H1 (cell line): ENCODE measurements at regions not wholly inside any gene's neighbourhood (a gene's known extent, or its start where the extent isn't known, plus 50 kb on each side); places are given as distances from the start of the nearest gene placed in this dataset.

Source experiments
- CTCF ChIA-PET: fragments of 300-600 bp; sonication (Branson Sonifier 250); formaldehyde crosslinking; loops from one replicate; lab custom pipeline; 2021; ENCODE audit not compliant: partially characterized antibody; lab: Charles Lee
- POLR2A ChIA-PET: fragments of 300-600 bp; sonication (Branson Sonifier 250); formaldehyde crosslinking; loops from one replicate; lab custom pipeline; 2021; ENCODE audit warnings: inconsistent platforms; ENCODE audit not compliant: partially characterized antibody; lab: Charles Lee
- DNase-seq, 2 experiments: peaks; one replicate each; pipeline versions ENCODE4 v3.0.0 to v3.0.0-alpha.2; 2010 to 2022; ENCODE audit warnings: low spot score in 2 of 2, low read depth in 1 of 2, mixed read lengths in 1 of 2
- FAIRE-seq: peaks from 2 replicates; lab custom pipeline; 2011; peaks lifted over from hg19 to GRCh38; lab: Jason Lieb, UNC
- H2AFZ ChIP-seq: 2 replicates; pipeline ENCODE4 v1.8.1; 2012; ENCODE audit warnings: low read length, inconsistent platforms
- H2AK5ac ChIP-seq: 2 replicates; pipeline ENCODE4 v1.6.1; 2013; ENCODE audit warnings: low read depth, low read length
- H2BK120ac ChIP-seq: replicated peaks from 2 replicates; pipeline ENCODE3; 2013; ENCODE audit warnings: low read depth, low read length, inconsistent platforms
- H2BK12ac ChIP-seq: 2 replicates; pipeline ENCODE4 v1.6.1; 2013; ENCODE audit warnings: low read depth, low read length
- H2BK15ac ChIP-seq: 2 replicates; pipeline ENCODE4 v1.6.1; 2013; ENCODE audit warnings: low read length
- H2BK20ac ChIP-seq: 2 replicates; pipeline ENCODE4 v1.6.1; 2013; ENCODE audit warnings: low read length
- H2BK5ac ChIP-seq: 2 replicates; pipeline ENCODE4 v1.6.1; 2013; ENCODE audit warnings: low read depth, low read length
- H3K14ac ChIP-seq: 2 replicates; pipeline ENCODE4 v1.6.1; 2013; ENCODE audit warnings: inconsistent platforms; ENCODE audit not compliant: insufficient read length
- H3K18ac ChIP-seq: 2 replicates; pipeline ENCODE4 v1.6.1; 2013; ENCODE audit warnings: low read length; ENCODE audit errors: extremely low read depth
- H3K23ac ChIP-seq: 2 replicates; pipeline ENCODE4 v1.6.1; 2013; ENCODE audit warnings: inconsistent platforms; ENCODE audit not compliant: insufficient read length
- H3K23me2 ChIP-seq: 2 replicates; pipeline ENCODE4 v1.6.1; 2013; ENCODE audit warnings: low read depth, low read length
- H3K27ac ChIP-seq: 2 replicates; pipeline ENCODE4 v1.6.1; 2011; ENCODE audit warnings: low read depth, low read length, inconsistent platforms
- H3K27me3 ChIP-seq, 4 experiments: replicated peaks in 1 of 4; 1 replicate in 1 of 4; 2 replicates in 3 of 4; pipeline versions ENCODE4 v1.6.1 to v1.8.1; 2011 to 2013; ENCODE audit warnings: low read length in 3 of 4, mild to moderate bottlenecking in 3 of 4, inconsistent platforms in 2 of 4, mixed read lengths in 2 of 4, moderate library complexity in 1 of 4; ENCODE audit not compliant: control insufficient read depth in 3 of 4, insufficient read depth in 3 of 4; ENCODE audit errors: extremely low read depth in 1 of 4
- H3K36me3 ChIP-seq, 4 experiments: 2 replicates each; pipeline versions ENCODE4 v1.6.1 to v1.8.1; 2011 to 2013; ENCODE audit warnings: mild to moderate bottlenecking in 4 of 4, low read length in 3 of 4, moderate library complexity in 2 of 4, control low read depth in 1 of 4, inconsistent platforms in 1 of 4; ENCODE audit not compliant: insufficient read depth in 4 of 4, control insufficient read depth in 2 of 4
- H3K4ac ChIP-seq: replicated peaks from 2 replicates; pipeline ENCODE3; 2013; ENCODE audit warnings: low read length, low read depth, mixed read lengths, inconsistent platforms; ENCODE audit not compliant: insufficient read length
- H3K4me1 ChIP-seq, 4 experiments: replicated peaks in 1 of 4; 1 replicate in 1 of 4; 2 replicates in 3 of 4; pipeline versions ENCODE4 v1.6.1 to v1.8.1; 2011 to 2013; ENCODE audit warnings: low read length in 3 of 4, inconsistent platforms in 2 of 4, mixed read lengths in 1 of 4; ENCODE audit not compliant: insufficient read depth in 4 of 4, control insufficient read depth in 3 of 4
- H3K4me2 ChIP-seq, 2 experiments: 2 replicates each; pipeline versions ENCODE4 v1.6.1 to v1.8.1; 2011 to 2013; ENCODE audit warnings: low read depth in 2 of 2, low read length in 2 of 2, control low read depth in 1 of 2, inconsistent platforms in 1 of 2, mild to moderate bottlenecking in 1 of 2; ENCODE audit not compliant: insufficient read depth in 1 of 2
- H3K4me3 ChIP-seq, 4 experiments: fragments of 200-600, 300-600 bp in 1 of 4; sonication (generic), shearing (Covaris generic), sonication (Bioruptor Twin) in 1 of 4; 2 replicates each; pipeline versions ENCODE4 v1.5.1 to v1.8.1; 2011 to 2016; ENCODE audit warnings: low read length in 4 of 4, low read depth in 3 of 4, control low read depth in 2 of 4, inconsistent platforms in 2 of 4, mild to moderate bottlenecking in 2 of 4, mixed read lengths in 1 of 4, moderate library complexity in 1 of 4; ENCODE audit not compliant: insufficient read depth in 2 of 4; ENCODE audit errors: extremely low read depth in 1 of 4
- H3K56ac ChIP-seq: replicated peaks from 2 replicates; pipeline ENCODE3; 2013; ENCODE audit warnings: low read depth, mild to moderate bottlenecking, mixed read lengths, low read length, inconsistent platforms; ENCODE audit not compliant: insufficient read length
- H3K79me1 ChIP-seq: 2 replicates; pipeline ENCODE4 v1.6.1; 2013; ENCODE audit warnings: low read depth, low read length, control low read depth
- H3K79me2 ChIP-seq, 2 experiments: 2 replicates each; pipeline versions ENCODE4 v1.6.1 to v1.8.1; 2012 to 2013; ENCODE audit warnings: low read length in 2 of 2, mild to moderate bottlenecking in 2 of 2, inconsistent platforms in 1 of 2; ENCODE audit not compliant: insufficient read depth in 2 of 2, control insufficient read depth in 1 of 2
- H3K9ac ChIP-seq, 4 experiments: replicated peaks in 1 of 4; 1 replicate in 1 of 4; 2 replicates in 3 of 4; pipeline versions ENCODE4 v1.6.1 to v1.8.1; 2011 to 2013; ENCODE audit warnings: low read depth in 3 of 4, low read length in 3 of 4, control low read depth in 2 of 4, mild to moderate bottlenecking in 2 of 4, moderate library complexity in 2 of 4, inconsistent platforms in 1 of 4; ENCODE audit errors: extremely low read depth in 1 of 4
- H3K9me3 ChIP-seq, 2 experiments: 2 replicates each; pipeline versions ENCODE4 v1.6.1 to v1.8.1; 2012 to 2013; ENCODE audit warnings: mild to moderate bottlenecking in 2 of 2, moderate library complexity in 2 of 2, control low read depth in 1 of 2, inconsistent platforms in 1 of 2, low read depth in 1 of 2, low read length in 1 of 2, mixed read lengths in 1 of 2; ENCODE audit not compliant: insufficient read depth in 2 of 2
- H4K20me1 ChIP-seq, 2 experiments: replicated peaks in 1 of 2; 2 replicates each; pipeline versions ENCODE3 to v1.8.1; 2011 to 2013; ENCODE audit warnings: inconsistent platforms in 2 of 2, low read length in 2 of 2, mild to moderate bottlenecking in 1 of 2; ENCODE audit not compliant: insufficient read depth in 2 of 2, control insufficient read depth in 1 of 2
- H4K5ac ChIP-seq: 2 replicates; pipeline ENCODE4 v1.6.1; 2013; ENCODE audit warnings: low read length, low read depth, mixed read lengths, inconsistent platforms; ENCODE audit not compliant: insufficient read length
- H4K8ac ChIP-seq: 2 replicates; pipeline ENCODE4 v1.8.0; 2013; ENCODE audit warnings: mild to moderate bottlenecking, moderate library complexity, low read length, inconsistent platforms; ENCODE audit not compliant: insufficient read depth; ENCODE audit errors: extremely low read depth
- H4K91ac ChIP-seq: replicated peaks from 2 replicates; pipeline ENCODE3; 2013; ENCODE audit warnings: low read length, mixed read lengths, inconsistent platforms; ENCODE audit not compliant: insufficient read length
- CHD2 ChIP-seq: IDR thresholded peaks from 2 replicates; pipeline ENCODE4 v1.6.1; 2012; ENCODE audit warnings: low read length, improper control_type of control experiment
- E2F6 ChIP-seq: IDR thresholded peaks from 2 replicates; pipeline ENCODE4 v1.6.1; 2012; ENCODE audit warnings: inconsistent platforms
- FOSL1 ChIP-seq: IDR thresholded peaks from 2 replicates; pipeline ENCODE4 v1.6.1; 2011; ENCODE audit warnings: mild to moderate bottlenecking, low read depth, low read length, moderate library complexity; ENCODE audit not compliant: insufficient read depth
- GABPA ChIP-seq: IDR thresholded peaks from 2 replicates; pipeline ENCODE4 v1.6.1; 2011; ENCODE audit warnings: mild to moderate bottlenecking, low read length, moderate library complexity, borderline replicate concordance; ENCODE audit not compliant: insufficient read depth
- HDAC2 ChIP-seq, 2 experiments: fragments of 300-600 bp in 1 of 2; sonication (generic) in 1 of 2; IDR thresholded peaks; 2 replicates each; pipeline ENCODE4 v1.6.1; 2011 to 2012; ENCODE audit warnings: low read depth in 2 of 2, low read length in 2 of 2, mild to moderate bottlenecking in 2 of 2, moderate library complexity in 2 of 2, borderline replicate concordance in 1 of 2, inconsistent platforms in 1 of 2
- KDM1A ChIP-seq: fragments of 200-600, 300-600 bp; sonication (generic); IDR thresholded peaks from 2 replicates; pipeline ENCODE4 v1.7.1; 2016; ENCODE audit warnings: mild to moderate bottlenecking, low read length, borderline replicate concordance
- KDM4A ChIP-seq: IDR thresholded peaks from one replicate; pipeline ENCODE4 v1.7.1; 2012; ENCODE audit warnings: low read depth, mild to moderate bottlenecking, moderate library complexity, low read length, inconsistent platforms; ENCODE audit not compliant: severe bottlenecking
- KDM5A ChIP-seq: fragments of 200-600 bp; IDR thresholded peaks from 2 replicates; pipeline ENCODE4 v1.7.1; 2012; ENCODE audit warnings: mild to moderate bottlenecking, low read length, inconsistent platforms, mixed read lengths
- POLR2AphosphoS5 ChIP-seq: IDR thresholded peaks from 2 replicates; pipeline ENCODE4 v1.6.1; 2011; ENCODE audit warnings: low read depth, low read length
- SP1 ChIP-seq: IDR thresholded peaks from 2 replicates; pipeline ENCODE4 v1.6.1; 2011; ENCODE audit warnings: low read depth, low read length
- SP2 ChIP-seq: IDR thresholded peaks from 2 replicates; pipeline ENCODE4 v1.6.1; 2012; ENCODE audit warnings: mild to moderate bottlenecking, low read length, inconsistent platforms
- SP4 ChIP-seq: IDR thresholded peaks from 2 replicates; pipeline ENCODE4 v1.6.1; 2012; ENCODE audit warnings: low read length, inconsistent platforms
- WGBS, 2 experiments: shearing (Covaris generic) in 1 of 2; methylation state at CpG; one replicate each; pipeline versions ENCODE4 v1.1.6 to v1.1.7; 2013 to 2015; ENCODE audit warnings: low lambda C conversion rate in 2 of 2, mixed read lengths in 2 of 2, inconsistent platforms in 1 of 2, low coverage in 1 of 2, missing lambda C conversion rate in 1 of 2; ENCODE audit not compliant: insufficient replicate concordance in 2 of 2, insufficient coverage in 1 of 2, insufficient read length in 1 of 2; ENCODE audit errors: extremely low coverage in 1 of 2, missing lambda C conversion rate in 1 of 2; 5-methylcytosine and 5-hydroxymethylcytosine counted together

DNA sequence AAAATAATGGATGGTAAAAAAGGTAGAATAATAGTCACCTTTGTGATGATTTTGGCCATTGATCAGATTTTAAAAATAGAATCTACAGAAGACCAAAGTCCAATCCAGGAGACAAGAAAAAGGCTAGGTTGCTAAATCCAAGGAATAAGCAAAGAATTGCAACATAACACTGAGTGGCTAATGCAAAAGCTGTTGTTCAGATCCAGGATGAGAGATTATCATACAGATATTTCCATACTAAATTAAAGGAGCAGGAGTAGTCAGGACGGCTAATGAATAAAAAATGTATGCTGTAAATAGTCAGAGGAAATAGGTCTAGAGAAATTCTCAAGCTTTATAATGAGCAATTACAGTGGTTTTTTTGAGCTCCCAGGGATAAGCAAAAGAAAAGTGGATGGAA lies 745.9 kb upstream of the ACVR2A start:
- Histone ChIP-seq H2BK120ac (no peak overlapping the region), H3K23ac (no peak overlapping the region), H3K18ac (no peak overlapping the region), H3K9me3 (no peaks in the 10 kb centered on the region), H3K79me1 (no peaks in the 10 kb centered on the region), H3K14ac (no peak overlapping the region), H4K5ac (no peak overlapping the region), H3K9ac (no peak overlapping the region), H3K4me3 (no peak overlapping the region), H2BK5ac (no peak overlapping the region), H2BK15ac (no peak overlapping the region), H3K56ac (no peak overlapping the region), H3K27ac (no peak overlapping the region), H3K27me3 (peaks cover 0 to 7% (median 2%) of the 10 kb centered on the region in 4 experiments; a peak in 3 of 7 replicates), H4K8ac (no peak overlapping the region), H2BK12ac (no peak overlapping the region), H2BK20ac (no peak overlapping the region), H3K4me1 (peaks cover 0 to 8% (median 2%) of the 10 kb centered on the region in 4 experiments; a peak in 3 of 7 replicates), H4K91ac (no peak overlapping the region), H3K23me2 (no peaks in the 10 kb centered on the region), H3K79me2 (no peaks in the 10 kb centered on the region), H2AFZ (no peak overlapping the region), H3K36me3 (no peaks in the 10 kb centered on the region), H3K4me2 (no peak overlapping the region), H4K20me1 (no peaks in the 10 kb centered on the region), H3K4ac (no peak overlapping the region), H2AK5ac (no peak overlapping the region)
- ChIA-PET POLR2A (no interaction called here), CTCF (interaction anchor here (1.4 to 1.5 kb wide), 2 partner anchors 11 to 29 kb away, joined by 3 to 5 read pairs; no protein-coding TSS in a partner anchor)
- FAIRE-seq (no peak), DNase-seq (no peak)
- TF ChIP-seq POLR2AphosphoS5 (no peak), SP4 (no peak), KDM1A (no peak), CHD2 (no peak), SP1 (no peak), KDM5A (no peak), GABPA (no peak), SP2 (no peak), E2F6 (no peak), HDAC2 (IDR thresholded peaks at IDR 0.05; ENCODE audit: borderline replicate concordance in 1 of 2, low read depth in 2 of 2, low read length in 2 of 2) (no peak), KDM4A (no peak), FOSL1 (no peak)
- 82% methylated on average over 1 of the region's 1 CpG; no CpG with 5 or more reads in 1 of the 2 experiments for WGBS, 2 experiments
